Fibroblast of skin of scalp (primary cell): ENCODE measurements at regions not wholly inside any gene's neighbourhood (a gene's known extent, or its start where the extent isn't known, plus 50 kb on each side); places are given as distances from the start of the nearest gene placed in this dataset.
"Not testable (repeated sequence)": the region's sequence is repeated elsewhere in the genome, so short reads cannot be mapped to it uniquely, and the experiment has no call there.

Source experiments
- DNase-seq: peaks from one replicate; pipeline ENCODE4 v3.0.0-alpha.2; 2013

DNA sequence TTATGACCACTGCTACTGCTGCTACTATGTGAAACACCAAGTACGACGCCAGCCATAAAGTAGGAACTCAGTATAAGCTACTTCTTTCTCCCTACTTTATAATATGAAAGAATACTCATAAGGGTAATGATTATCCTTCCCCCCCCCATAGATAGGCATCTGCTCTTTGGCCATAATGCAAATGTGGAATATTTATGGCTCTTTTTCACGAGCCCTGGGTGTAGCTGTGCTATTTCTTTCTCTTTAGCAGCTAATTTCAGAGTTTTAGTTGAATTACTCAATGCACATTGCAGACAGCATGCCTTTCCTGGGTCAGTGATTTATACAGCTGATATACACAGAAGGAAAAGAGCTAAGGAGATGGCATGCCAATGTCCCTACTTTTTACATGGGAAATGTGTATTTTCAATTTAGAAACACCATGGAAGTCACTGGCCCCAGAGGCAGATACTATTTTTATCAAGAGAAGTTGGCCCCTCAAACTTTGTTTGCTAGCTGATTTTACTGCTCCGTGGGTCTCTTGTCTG lies 234.1 kb upstream of the KIAA1217 start:
- DNase-seq = no peak

DNA sequence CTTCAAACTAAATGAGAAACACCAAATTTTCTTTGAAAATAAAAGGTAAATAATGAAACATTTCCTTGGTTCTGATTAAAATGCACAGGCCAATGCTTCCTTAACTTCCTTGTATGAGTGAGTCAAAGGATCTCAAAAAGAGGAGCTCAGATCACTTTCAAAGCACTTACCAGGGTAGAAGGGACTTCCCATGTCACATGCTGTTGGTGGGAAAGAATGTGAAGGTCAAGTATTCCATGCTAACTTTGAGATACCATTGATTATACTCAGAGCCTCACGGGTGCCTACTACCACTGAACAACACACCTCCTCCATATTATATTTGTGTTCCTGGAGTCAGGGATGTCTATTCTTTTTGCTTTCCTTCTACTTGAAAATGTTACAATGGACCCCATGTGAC lies 233.5 kb upstream of the KIAA1217 start:
- no peak for DNase-seq

DNA sequence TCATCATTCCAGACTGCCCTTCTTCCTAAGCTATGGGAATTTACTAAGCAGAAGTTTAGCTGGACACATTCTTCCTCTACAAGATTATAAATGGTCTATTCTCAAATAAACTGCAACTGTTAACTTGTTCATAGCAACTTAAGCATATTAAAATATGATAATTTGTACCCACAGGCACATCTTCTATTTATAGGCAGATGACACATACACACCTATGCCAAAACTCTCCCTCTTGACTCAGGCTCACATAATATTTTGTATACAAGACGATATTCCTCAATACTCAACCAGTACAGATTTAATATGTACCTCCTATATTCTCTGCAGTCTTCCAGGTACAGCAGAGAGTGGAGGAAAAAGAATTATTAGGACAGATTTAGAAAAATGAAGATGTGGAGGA lies 232.7 kb upstream of the KIAA1217 start:
- no peak for DNase-seq

DNA sequence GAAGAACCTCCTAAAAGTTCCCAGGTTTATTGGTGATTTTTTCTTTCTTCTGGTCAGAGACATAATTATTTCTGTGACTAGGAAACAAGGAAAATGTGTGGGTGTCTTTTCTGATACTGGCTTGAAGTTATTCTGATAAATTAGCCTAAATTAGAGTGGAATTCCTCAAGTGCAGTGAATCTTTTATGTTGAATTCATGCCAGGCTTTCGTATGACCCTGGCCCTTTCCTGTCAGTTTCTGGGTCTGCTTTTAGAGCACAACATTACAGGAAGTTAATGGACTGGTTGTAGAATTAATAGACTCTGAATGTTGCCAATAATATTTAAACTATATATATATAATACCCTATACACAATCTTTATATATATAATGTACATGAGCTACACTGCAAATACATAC lies 230.6 kb upstream of the KIAA1217 start:
- DNase-seq = no peak

DNA sequence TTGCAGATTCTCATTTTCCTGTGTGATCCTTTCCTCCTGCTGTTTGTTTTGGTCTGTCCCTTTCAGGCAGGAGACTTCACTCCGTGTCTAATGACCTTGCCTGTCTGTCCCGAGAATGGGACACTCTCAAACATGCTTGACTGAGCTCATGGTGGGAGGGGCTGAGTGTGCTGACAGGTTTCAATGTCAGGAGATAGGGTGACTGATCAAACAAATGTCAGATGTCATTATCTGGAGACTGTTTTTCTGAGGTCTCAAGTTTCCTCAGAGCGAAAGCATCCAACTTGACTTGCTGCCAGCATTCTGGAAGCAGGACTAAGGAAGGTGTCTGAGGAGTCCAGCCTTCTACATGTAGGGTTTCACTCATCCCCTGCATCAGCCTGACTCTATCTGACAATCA lies 228.8 kb upstream of the KIAA1217 start:
- no peak for DNase-seq

DNA sequence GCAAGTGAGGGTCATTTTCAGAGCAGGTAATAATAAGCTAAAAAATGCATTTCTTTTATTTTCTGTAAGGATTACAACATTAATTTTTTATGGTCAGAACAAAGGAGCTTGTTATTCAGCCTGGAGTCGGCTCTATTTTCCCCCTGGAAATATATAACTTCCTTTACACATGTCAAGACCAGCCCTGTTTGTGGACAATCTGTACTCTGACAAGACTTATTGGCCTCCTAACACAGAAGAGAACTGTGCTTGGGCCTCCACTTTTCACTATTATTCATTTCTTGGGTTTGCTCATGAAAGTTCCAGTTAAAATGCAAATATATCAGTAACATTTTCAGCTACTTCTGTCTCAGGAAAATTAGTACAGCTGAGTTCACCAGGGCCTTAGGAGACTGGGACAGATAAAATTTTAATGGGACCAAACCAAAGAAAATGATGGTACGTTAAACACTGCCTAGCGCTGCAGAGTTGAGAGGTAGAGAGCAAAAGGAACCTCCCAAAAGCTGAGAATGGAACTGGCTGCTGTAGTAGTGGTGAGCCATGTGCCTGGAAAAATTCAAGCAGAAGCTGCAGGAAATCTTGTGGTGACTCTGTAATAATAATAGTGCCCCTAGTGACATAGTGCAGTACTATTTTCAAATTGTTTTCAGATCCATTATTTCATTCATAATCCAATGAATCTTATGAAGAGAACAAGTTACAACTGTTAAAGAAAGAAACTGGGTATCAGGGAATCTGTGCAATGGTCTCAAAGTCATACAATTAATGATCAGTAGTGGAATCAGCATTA lies 227.2 kb upstream of the KIAA1217 start:
- no peak for DNase-seq

DNA sequence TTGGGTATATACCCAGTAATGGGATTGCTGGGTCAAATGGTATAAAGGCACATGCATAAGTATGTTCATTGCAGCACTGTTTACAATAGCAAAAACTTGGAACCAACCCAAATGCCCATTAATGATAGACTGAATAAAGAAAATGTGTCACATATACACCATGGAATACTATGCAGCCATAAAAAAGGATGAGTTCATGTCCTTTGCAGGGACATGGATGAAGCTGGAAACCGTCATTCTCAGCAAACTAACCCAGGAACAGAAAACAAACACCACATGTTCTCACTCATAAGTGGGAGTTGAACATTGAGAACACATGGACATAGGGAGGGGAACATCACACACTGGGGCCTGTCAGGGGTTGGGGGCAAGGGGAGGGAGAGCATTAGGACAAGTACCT lies 224.5 kb upstream of the KIAA1217 start:
- DNase-seq = not testable (repeated sequence)

DNA sequence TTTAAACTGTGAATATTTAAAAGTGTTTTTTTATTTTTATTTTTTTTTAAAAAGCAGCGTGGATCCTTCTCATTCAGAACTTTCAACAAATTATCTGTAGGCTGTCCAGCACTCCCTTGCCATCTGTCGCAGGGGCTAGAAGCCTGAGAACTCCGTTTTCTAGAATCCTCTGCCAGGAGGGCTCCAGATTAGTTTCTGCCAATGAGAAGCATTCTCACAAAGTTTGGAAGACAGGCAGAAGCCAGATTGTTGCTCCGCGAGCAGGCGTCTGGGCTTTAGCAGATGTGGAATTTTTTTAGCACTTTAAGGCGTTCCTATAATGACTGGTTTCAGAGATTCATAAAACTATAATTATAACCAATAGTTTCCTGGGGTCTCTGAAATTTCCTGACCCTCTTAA lies 220.9 kb upstream of the KIAA1217 start:
- no peak for DNase-seq

DNA sequence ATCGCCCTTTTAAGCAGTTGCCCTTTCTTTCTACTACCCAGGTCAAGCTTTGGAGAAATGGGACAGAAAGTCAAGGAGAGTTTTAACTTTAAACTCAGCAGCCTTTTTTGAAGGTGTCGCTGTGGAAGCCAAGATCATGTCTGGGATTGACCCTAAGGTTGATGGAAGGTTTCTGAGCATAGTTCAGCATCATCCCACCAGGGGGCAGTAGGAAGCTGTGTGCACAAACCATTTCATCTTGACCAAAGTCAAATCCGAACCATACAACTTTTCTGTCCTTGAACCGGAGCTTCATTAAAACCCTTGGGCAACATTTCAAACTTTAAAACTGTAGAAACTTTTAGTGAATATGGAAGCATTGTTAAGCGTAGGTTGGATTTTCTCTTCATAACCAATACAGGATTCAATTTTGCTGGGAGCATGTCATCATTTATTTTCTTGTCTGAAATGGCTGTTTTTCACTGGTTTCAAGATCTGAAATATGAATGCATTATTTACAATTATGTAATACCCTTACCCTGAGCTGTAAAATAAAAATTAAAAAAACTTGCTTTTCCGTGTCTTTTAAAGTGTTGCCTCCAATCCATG lies 214.4 kb upstream of the KIAA1217 start:
- DNase-seq = peak; percentile 63

DNA sequence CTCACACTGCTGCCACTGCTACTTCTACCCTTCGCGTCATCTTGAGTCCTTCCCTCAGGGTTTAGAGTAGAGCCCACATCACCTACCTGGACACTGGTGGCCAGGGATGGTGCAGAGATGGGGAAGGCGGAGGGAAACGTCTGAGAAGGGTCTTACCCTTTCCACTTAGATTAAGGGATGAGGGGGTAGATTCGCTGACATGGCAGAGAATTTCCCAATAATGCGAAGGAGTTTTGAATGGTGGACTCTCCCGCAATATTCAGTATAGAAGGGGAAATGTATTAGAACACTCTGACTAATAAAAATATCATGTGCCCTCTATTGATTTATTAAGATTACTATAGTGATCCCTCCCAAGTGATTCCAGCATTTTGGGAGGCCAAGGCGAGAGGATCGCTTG lies 209.5 kb upstream of the KIAA1217 start:
- no peak for DNase-seq

DNA sequence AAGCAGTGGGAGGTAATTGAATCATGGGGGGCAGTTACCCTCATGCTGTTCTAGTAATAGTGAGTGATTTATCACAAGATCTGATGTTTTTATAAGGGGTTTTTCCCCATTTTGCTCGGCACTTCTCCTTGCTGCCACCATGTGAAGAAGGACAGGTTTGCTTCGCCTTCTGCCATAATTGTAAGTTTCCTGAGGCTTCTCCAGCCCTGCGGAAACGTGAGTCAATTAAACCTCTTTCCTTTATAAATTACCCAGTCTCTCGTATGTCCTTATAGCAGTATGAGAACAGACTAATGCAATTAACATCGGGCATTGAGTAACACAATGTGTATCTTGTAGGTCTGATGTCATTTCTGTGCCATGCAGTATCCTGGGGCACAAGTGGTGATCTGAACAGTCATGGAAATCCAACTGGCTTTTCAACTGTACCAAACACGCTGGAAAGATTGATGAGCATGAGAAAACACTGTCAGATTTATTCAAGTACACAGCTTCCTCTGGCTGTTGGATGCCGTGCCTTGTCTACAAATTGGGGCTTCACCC lies 208.6 kb upstream of the KIAA1217 start:
- no peak for DNase-seq

DNA sequence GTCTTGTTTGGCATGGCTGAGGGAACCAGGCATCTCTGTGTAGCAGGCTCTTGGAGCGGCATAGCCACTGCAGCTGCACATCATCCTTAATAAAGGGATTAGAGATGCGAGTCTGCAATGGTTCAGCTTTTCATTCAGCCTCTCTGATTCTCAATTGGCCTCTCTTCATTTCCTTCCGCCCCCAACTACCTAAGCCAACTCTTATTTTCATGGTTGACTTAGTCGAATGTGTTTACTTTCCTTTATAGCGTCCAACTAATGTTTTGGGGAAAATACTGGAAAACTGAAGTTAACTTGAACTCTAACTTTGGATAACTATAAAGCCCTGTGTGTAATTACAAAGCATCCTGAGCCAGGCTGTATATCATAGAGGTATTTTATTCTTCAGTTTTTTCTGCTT lies 202.2 kb upstream of the KIAA1217 start:
- no peak for DNase-seq

DNA sequence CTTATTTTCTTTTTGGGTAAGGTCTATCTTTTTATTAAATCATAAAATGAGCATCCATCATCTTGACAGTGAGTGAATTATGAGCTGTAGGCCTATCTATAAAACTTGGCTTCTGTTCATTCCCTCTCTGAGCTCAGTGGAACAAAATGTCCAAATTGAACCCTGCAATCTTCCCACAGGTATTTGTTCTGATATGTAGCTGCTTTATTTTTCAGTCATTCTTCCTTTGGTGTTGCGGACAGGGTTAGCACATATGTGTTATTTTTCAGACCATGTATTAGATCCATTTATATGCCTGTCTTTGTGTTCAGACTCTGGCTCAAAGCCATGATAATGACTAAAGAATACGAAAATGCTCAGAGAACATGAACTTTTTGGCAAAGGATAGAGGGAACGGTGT lies 201.6 kb upstream of the KIAA1217 start:
- DNase-seq = no peak

DNA sequence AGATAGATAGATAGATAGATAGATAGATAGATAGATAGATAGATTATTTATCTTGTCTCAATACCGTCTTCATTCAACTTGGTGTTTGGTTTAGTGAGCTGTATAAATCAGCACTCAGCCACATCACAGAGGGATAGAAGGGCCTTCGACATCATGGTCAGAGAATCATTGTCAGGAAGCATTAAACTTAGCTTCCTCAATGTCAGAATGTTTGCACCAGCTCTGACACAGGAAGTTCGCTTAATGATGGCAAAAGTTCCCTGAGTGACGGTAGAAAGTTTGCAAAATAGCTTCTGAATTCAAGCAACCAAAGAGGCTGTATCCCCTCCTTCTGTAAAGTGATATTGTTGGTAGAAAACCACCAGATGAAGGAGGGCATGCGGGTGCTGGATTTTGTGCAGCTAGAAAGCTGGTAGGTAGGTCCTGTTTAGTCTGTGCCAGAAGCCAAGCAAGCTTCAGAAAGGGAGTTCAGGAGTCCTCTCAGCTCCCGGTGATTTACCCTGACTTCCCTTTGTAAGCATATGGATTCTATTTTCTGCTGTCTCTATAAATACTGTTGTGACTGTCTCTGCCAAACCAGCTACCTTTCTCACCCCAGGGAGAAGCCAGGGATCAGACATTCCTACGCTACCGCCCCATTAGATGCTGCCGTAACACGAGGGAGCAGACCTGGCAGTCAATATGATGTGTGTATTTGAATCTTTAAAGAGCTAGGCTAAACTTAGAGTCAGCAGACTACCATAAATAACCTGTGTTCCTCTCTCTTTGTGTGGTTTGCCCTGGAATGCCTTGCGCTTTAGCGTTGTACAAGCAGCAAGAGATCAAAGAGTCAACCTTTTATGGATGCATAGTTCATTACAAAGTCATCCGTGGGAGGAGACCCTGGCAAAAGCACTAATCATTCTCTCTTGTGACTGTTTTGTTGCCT lies 200.5 kb upstream of the KIAA1217 start:
- DNase-seq = peak; percentile 19

DNA sequence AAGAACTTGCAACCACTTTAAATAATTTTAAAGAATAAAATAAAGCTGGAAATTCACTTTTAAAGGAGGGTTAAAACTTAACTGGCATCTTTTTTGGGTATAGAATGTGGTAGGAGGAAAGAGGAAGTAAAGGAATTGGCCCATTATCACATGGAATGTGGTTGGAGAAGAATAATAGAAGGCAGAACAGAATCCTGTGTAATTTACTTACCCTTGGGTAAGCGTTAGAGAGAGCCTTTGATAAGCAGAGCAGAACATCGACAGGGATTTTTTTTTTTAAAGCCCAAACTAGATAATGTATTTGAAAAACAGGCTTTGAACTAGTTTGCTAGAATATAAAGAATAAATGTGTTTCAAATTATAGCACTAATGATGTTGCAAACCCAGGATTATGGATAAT lies 199.8 kb upstream of the KIAA1217 start:
- DNase-seq = no peak

DNA sequence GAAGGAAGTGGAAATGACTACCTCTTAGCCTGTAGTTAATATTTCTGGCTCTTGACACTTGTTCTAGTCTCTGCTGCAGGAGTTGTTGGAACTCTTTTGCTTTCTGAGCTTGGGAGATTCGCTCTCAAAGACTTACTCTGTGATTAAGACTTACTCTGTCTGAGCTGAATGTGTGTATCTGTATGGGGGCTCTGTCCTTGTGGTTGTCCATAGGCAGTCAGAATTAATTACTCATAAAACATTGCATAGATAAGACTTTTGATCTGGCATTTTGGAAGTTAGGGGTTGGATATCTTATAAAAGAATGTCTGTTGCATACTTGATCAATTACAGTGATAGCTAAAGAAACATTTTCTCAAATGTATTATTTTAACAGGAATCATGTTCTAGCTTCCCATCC lies 199.2 kb upstream of the KIAA1217 start:
- DNase-seq = no peak

DNA sequence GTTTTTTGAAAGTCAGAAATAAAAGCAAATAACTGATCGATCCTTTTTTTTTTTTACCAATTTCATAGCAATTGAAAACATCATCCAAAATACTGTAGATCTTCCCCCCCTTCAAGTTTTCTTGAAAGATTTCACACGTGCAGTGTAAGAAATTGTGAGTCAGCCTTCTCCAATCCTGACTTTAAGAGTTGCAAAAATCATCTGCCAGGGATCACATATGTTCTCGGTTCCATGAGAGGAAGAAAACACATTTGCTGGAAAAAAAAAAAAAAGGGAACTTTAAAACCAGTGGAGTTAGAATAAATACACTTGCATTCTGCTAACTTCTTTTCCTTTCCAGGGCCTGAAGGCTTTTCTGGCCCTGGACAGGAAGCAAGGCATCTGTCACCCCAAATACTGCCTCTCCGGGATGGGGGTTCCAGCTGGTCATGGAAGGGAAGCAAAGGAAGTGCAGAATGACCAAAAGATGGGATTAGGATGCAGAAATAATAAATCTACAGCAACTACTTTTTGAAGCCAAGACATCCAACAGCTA lies 198.4 kb upstream of the KIAA1217 start:
- DNase-seq = no peak

DNA sequence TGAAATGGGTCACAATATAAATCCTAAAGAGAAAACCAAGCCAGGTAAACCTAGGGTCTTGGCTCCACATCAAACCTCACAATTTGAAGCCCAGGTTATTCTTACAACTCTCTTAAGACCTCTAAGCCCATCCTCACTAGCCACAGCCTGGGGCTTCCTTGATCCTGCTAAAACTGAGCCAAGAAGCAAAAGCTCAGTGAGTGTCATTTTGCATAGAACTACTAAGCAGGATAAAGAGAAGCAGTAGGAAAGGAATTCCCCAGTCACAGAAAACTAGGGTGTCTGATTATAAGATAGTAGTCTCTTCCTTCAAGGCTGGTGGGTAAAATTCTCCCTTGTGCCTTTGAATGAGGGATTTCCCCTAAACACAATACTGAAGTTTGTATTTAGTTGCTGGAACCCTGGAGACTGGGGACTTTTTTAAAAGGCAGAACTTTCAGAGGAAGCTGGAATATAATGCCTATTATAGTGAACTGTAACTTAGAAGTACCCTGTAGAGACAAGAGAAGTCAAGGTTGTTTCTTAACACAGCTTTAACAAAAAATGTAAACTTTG lies 196.6 kb upstream of the KIAA1217 start:
- no peak for DNase-seq

DNA sequence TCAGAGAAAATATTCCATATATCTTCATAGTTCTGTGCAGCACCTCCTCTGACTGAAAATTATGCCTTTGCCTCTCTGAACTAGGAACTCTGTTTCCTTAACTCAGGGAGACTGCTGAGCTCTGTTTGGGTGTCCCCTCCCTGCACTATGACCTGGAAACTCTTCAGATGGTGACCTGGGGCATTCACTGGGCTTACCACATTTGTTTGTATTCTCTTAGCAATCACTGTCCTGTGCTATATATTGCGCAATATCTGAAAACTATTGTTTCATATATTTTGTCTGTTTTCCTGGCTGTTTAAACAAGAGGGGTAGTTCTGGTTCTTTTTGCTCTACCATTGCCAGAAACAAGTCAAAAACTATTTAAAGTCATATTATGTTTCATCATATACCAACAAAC lies 181.8 kb upstream of the KIAA1217 start:
- no peak for DNase-seq

DNA sequence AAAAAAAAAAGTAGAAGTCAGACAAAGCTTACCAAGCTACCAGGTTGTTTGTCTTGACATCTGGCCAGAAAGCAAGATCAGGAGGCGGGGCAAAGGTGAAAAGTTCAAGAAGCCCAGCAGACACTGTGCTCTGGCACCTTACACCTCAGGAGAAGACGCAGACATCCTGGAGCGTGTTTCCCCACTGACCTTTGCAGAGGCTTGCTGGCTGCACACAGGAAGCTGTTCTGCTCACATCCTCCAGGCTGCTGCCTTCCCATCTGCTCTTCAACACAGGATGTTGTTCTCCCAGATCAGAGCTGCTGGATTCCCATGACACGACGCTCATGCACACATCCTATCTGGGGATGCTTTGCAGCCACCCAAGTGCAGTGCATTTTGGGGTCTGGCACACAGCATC lies 174.4 kb upstream of the KIAA1217 start:
- no peak for DNase-seq

DNA sequence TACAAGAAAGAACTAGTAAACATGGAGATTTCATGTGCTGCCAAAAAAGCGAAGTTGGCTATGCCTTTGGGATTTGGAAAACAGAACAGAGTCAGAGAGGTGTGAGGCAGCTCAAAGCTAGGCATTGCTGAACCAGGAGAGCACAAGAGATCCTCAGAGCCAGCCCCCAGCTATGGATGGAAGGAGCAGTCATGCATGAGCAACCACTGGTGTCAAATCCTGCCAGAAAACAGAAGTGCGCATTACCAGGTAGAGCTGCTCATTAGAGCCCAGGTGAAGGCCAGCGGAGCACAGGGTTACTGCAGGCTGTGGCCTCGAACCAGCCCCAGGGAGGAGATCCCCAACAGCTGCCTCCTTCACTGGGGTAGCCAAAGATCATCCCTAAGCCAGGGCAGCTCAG lies 173.2 kb upstream of the KIAA1217 start:
- no peak for DNase-seq

DNA sequence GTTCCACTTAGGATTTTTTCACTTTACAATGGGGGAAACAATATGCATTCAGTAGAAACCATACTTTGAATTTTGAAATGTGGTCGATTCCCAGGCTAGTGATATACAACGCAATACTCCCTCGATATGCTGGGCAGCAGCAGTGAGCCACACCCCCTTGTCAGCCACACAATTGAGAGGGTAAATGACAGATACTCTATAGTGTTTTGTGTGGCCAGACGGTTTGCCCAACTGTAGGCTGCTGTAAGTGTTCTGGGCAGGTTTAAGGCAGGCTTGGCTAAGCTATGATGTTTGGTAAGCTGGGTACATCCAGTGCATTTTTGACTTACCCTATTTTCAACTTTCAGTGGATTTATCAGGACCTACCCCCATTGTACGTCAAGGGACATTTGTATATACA lies 169.6 kb upstream of the KIAA1217 start:
- DNase-seq = no peak
